HFFc6 (cell line): ENCODE measurements at regions not wholly inside any gene's neighbourhood (a gene's known extent, or its start where the extent isn't known, plus 50 kb on each side); places are given as distances from the start of the nearest gene placed in this dataset.

Experiments
- DNase-seq: peaks from one replicate; pipeline ENCODE4 v3.0.0-alpha.2; 2018
- H3K27ac Mint-ChIP-seq: 2 replicates; pipeline ENCODE4 v1.8.0; 2020; ENCODE audit warnings: mild to moderate bottlenecking, mixed read lengths
- H3K27me3 Mint-ChIP-seq: 2 replicates; pipeline ENCODE4 v1.8.0; 2021; ENCODE audit warnings: mild to moderate bottlenecking, moderate library complexity, mixed read lengths; ENCODE audit not compliant: insufficient read depth
- H3K36me3 Mint-ChIP-seq: 2 replicates; pipeline ENCODE4 v1.8.0; 2021; ENCODE audit warnings: low read depth, mixed read lengths
- H3K4me1 Mint-ChIP-seq: 2 replicates; pipeline ENCODE4 v1.8.0; 2020; ENCODE audit warnings: low read depth, mixed read lengths
- H3K4me3 Mint-ChIP-seq: 2 replicates; pipeline ENCODE4 v1.8.0; 2020; ENCODE audit warnings: mild to moderate bottlenecking, moderate library complexity, mixed read lengths
- H3K9me3 Mint-ChIP-seq: 2 replicates; pipeline ENCODE4 v1.8.0; 2020; ENCODE audit warnings: mild to moderate bottlenecking, mixed read lengths
- CTCF ChIP-seq: fragments of 200-600 bp; sonication (generic); IDR thresholded peaks from 2 replicates; pipeline ENCODE4 v1.5.0; 2021; ENCODE audit warnings: antibody characterized with exemption, mild to moderate bottlenecking

DNA sequence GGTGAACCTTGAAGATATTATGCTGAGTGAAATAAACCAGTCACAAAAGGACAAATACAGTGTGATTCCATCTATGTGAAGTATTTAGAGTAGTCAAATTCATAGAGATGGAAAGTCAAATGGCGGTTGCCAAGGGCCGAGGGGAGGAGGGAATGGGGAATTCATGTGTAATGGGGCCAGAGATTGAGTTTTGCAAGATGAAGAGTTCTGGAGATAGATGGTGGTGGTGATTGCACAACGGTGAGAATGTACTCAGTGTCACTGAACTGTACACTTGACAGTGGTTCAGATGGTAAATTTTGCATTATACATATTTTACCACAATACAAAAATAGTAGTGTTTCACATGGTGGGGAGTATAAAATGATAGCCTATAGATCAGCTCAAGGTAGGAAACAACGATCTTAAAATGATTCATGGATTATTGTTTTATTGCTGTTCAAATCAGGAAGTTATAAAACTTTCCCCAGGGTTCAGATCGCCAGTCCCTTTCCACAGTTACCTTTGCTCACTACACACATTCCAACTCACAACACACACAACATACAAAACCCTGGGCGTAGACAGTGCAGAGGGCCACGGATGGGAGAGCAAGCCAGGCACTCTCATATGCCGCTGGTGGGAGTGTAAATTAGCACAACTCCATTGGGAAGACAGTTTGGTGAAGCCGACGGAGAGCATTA, 219.9 kb downstream of the ZIC5 start:
- no peak for TF ChIP-seq CTCF
- peaks cover 6% of the 10 kb centered on the region; the same call in 1 of the 2 replicates for H3K9me3 Mint-ChIP-seq
- no peak for DNase-seq
- H3K36me3 Mint-ChIP-seq = no peaks in the 10 kb centered on the region
- no peaks in the 10 kb centered on the region for H3K4me1 Mint-ChIP-seq
- peaks cover 11% of the 10 kb centered on the region for H3K27me3 Mint-ChIP-seq
- H3K4me3 Mint-ChIP-seq = no peak overlapping the region
- no peak overlapping the region for H3K27ac Mint-ChIP-seq

DNA sequence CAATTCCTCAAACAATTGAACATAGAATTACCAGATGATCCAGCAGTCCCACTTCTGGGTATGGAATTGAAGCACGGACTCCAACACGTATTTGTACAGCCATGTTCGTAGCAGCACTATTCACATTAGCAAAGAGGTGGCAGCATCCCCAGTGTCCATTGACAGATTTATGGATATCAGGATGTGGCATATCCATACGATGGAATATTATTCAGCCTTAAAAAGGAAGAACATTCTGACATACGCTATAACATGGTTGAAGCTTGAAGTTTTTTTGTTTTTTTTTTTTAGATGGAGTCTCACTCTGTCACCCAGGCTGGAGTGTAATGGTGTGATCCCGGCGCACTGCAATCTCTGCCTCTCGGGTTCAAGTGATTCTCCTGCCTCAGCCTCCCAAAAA, 220.6 kb downstream of the ZIC5 start:
- Mint-ChIP-seq H3K27ac (no peak overlapping the region), H3K9me3 (peaks cover 6% of the 10 kb centered on the region; the same call in 1 of the 2 replicates), H3K4me3 (no peak overlapping the region), H3K27me3 (peaks cover 14% of the 10 kb centered on the region), H3K36me3 (no peaks in the 10 kb centered on the region), H3K4me1 (no peaks in the 10 kb centered on the region)
- no peak for DNase-seq
- TF ChIP-seq CTCF = no peak

DNA sequence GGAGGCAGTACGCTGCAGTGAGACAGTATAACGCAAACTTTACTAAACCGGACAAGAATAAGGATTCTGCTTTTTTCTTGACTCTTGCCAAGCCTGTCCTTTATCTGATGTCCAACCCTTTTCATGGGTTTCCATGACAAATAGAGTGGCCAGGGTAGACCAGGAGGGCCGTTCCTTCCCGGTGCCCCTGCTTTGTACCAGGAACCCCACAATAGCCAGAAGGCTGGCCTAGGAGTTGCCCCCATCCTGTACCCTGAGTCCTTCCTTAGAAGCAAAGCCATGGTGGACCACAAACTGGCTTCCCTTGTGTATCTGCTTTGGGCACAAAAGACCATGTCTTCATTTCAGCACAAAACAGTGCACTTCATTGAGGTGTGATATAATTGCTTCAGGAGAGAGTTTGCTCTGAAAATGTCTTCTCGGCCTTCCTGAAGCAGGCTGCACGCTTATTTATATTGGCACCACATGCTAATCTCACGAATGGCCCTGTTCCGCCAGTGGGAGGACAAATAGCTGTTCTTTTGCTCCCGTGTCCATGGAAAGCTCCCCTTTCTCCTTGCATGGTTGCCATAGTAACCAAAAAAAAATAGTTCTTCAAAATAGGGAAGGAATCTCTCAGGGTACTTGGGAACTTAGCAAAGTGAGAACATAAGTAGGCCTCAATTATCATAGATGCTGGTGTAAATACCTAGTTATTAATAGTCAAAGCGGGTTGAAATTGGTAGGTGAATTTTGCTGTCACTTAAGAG, 222.1 kb downstream of the ZIC5 start:
- H3K27me3 Mint-ChIP-seq = peaks cover 13% of the 10 kb centered on the region
- no peak for DNase-seq
- no peak for TF ChIP-seq CTCF
- H3K4me1 Mint-ChIP-seq = no peaks in the 10 kb centered on the region
- H3K9me3 Mint-ChIP-seq = no peaks in the 10 kb centered on the region
- H3K27ac Mint-ChIP-seq = no peak overlapping the region
- no peak overlapping the region for H3K4me3 Mint-ChIP-seq
- no peaks in the 10 kb centered on the region for H3K36me3 Mint-ChIP-seq

DNA sequence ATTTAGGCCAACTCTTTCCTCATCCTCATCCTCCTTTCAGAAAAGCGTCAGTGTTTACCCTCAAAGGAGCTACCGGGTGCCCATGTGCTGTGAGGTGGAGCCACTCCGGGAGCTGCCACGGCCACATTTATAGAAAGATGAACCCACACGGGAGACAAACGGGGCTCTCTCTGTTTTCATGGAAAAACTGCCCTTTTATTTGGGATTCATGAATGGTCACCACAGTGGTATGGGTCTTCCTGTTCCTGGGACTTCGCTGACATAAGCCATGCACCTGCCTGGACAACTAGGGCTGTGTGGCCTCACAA, 224.2 kb downstream of the ZIC5 start:
- Mint-ChIP-seq H3K36me3 (no peaks in the 10 kb centered on the region), H3K4me3 (no peak overlapping the region), H3K27ac (no peak overlapping the region), H3K9me3 (no peaks in the 10 kb centered on the region), H3K4me1 (no peaks in the 10 kb centered on the region), H3K27me3 (peaks cover 22% of the 10 kb centered on the region)
- DNase-seq = no peak
- no peak for TF ChIP-seq CTCF

DNA sequence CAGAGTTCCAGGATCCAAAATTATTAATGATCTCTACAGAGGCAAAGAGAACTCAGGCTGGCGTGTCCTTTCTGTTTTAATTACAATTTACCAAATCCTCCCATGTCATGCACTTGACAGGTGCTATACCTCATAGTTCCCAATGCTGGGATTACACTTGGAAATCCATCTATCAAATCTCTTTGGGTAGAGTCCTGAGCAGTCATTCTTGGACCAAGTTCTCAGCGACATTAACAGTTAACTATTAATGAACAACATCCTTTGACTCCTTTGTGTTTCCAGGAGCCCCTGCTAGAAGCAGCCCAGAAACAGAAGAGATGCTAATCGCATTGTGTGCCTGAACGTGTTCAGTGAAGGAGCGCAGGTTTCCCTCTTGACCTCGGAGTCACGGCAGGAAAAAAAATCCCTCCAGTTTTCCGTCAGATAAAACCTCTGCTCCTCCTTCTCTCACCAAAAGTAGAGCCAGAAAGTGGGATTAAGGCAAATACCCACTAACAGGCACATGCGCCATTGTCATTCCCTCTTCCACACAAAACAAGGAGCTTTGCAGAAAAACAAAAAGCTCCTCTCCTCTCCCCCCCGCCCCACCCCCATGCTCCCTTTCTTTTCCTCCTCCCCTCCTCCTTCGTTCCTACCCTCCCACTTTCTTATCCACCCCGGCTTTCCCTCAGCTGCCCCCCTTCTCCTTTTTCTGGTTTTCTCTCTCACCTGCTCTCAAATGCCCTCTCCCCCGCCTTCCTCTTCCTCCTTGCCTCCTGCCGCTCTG, 224.7 kb downstream of the ZIC5 start:
- no peak for TF ChIP-seq CTCF
- H3K4me3 Mint-ChIP-seq = no peak overlapping the region
- H3K27me3 Mint-ChIP-seq = peaks cover 26% of the 10 kb centered on the region
- DNase-seq = no peak
- no peaks in the 10 kb centered on the region for H3K4me1 Mint-ChIP-seq
- no peaks in the 10 kb centered on the region for H3K9me3 Mint-ChIP-seq
- no peaks in the 10 kb centered on the region for H3K36me3 Mint-ChIP-seq
- no peak overlapping the region for H3K27ac Mint-ChIP-seq
